K562 (cell line): ENCODE measurements at regions not wholly inside any gene's neighbourhood (a gene's known extent, or its start where the extent isn't known, plus 50 kb on each side); places are given as distances from the start of the nearest gene placed in this dataset.

Experiments used
- DMBX1 ChIP-seq: fragments of 250-450 bp; sonication (Bioruptor Pico); IDR thresholded peaks from 2 replicates; pipeline ENCODE4 v1.8.0; 2022; ENCODE audit warnings: inconsistent platforms, mild to moderate bottlenecking, moderate library complexity, borderline replicate concordance
- HDAC2 ChIP-seq: fragments of 450-650 bp; IDR thresholded peaks from 2 replicates; pipeline ENCODE4 v1.6.1; 2016; ENCODE audit warnings: mild to moderate bottlenecking
- L3MBTL2 ChIP-seq: fragments of 450-650 bp; IDR thresholded peaks from 2 replicates; pipeline ENCODE4 v1.6.1; 2016; ENCODE audit warnings: mild to moderate bottlenecking, moderate library complexity
- SMAD3 ChIP-seq: fragments of 450-650 bp; formaldehyde crosslinking; conservative IDR thresholded peaks from 2 replicates; pipeline ENCODE4 v1.4.0; 2020; ENCODE audit warnings: mild to moderate bottlenecking
- TEAD4 ChIP-seq, 2 experiments: sonication (generic) in 1 of 2; formaldehyde crosslinking in 1 of 2; IDR thresholded peaks; 2 replicates each; pipeline versions ENCODE4 v1.6.1 to v1.8.0; 2012 to 2022; ENCODE audit warnings: borderline replicate concordance in 1 of 2, inconsistent platforms in 1 of 2, low read length in 1 of 2, mild to moderate bottlenecking in 1 of 2, missing genetic modification reagents in 1 of 2
- U2AF1 ChIP-seq: fragments of 200-400 bp; formaldehyde crosslinking; optimal IDR thresholded peaks from 2 replicates; pipeline ENCODE3; 2017; ENCODE audit warnings: mild to moderate bottlenecking, low read depth, low read length, moderate library complexity
- XRCC5 ChIP-seq: fragments of 200-400 bp; formaldehyde crosslinking; IDR thresholded peaks from 2 replicates; pipeline ENCODE4 v1.6.1; 2017; ENCODE audit warnings: low read depth, mild to moderate bottlenecking, low read length
- ZNF311 ChIP-seq: fragments of 250-450 bp; sonication (Bioruptor Pico); IDR thresholded peaks from 2 replicates; pipeline ENCODE4 v1.4.0; 2020; ENCODE audit warnings: mild to moderate bottlenecking, moderate library complexity
- ZNF584 ChIP-seq: fragments of 200-800 bp; sonication (Bioruptor generic); IDR thresholded peaks from 2 replicates; pipeline ENCODE4 v1.6.1; 2016; ENCODE audit warnings: low read depth, mild to moderate bottlenecking, missing genetic modification characterization, missing compliant biosample characterization
- ZNF644 ChIP-seq: fragments of 200-800 bp; sonication (Bioruptor generic); IDR thresholded peaks from 2 replicates; pipeline ENCODE4 v1.6.1; 2016; ENCODE audit warnings: low read depth, missing genetic modification characterization, missing compliant biosample characterization
- TF ChIP-seq, protein P1 (sequence below): fragments of 450-650 bp; conservative IDR thresholded peaks from 2 replicates; pipeline ENCODE4 v1.6.1; 2016; ENCODE audit warnings: missing genetic modification characterization, low read depth, mild to moderate bottlenecking, missing compliant biosample characterization, moderate library complexity
- TF ChIP-seq, protein P2 (sequence below), 2 experiments: fragments of 200-800 bp in 1 of 2; sonication (Bioruptor generic) in 1 of 2; sonication (generic) in 1 of 2; formaldehyde crosslinking in 1 of 2; IDR thresholded peaks in 1 of 2; conservative IDR thresholded peaks in 1 of 2; 2 replicates each; pipeline versions ENCODE4 v1.5.0 to v1.6.1; 2016 to 2020; ENCODE audit warnings: missing compliant biosample characterization in 1 of 2, missing genetic modification characterization in 1 of 2, missing genetic modification reagents in 1 of 2
- TF ChIP-seq, protein P3 (sequence below), 2 experiments: fragments of 450-650 bp; conservative IDR thresholded peaks; 2 replicates each; pipeline ENCODE4 v1.6.1; 2017; ENCODE audit warnings: mild to moderate bottlenecking in 2 of 2, moderate library complexity in 2 of 2
- TF ChIP-seq, protein P4 (sequence below): sonication (generic); IDR thresholded peaks from 2 replicates; pipeline ENCODE4 v1.6.1; 2016
- TF ChIP-seq, protein P5 (sequence below): fragments of 450-650 bp; IDR thresholded peaks from 2 replicates; pipeline ENCODE4 v1.6.1; 2017; ENCODE audit warnings: antibody characterized with exemption, mild to moderate bottlenecking

DNA sequence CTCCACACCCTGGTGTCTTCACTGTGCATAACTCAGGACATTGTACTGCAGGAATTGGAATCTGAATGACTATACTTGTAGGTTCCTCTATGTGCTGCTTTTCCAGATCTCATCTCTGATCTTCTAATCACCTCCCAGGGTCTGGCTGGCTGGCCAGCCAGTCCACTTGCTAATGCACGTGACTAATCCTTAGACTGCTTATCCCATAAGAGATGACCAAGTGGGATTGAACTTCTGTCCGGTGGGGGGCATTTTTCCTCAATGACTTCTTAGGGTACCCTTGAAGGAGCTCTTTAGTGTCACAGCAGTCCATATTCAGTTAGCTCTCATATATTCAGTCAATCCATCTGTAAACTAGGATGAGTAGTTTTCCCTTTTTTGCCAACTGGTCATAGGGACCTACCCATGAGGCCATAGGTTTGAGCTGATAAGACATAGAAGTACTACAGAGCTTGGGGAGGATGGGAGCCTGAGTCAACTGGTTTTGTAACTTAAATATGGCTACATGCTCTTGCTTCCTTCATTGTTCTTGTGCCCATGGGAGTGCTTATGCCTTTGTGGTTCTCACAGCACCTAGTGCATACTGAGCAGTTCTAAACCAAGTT lies 71.9 kb upstream of the WDR1 start (continued):
- TF ChIP-seq, protein P1, sequence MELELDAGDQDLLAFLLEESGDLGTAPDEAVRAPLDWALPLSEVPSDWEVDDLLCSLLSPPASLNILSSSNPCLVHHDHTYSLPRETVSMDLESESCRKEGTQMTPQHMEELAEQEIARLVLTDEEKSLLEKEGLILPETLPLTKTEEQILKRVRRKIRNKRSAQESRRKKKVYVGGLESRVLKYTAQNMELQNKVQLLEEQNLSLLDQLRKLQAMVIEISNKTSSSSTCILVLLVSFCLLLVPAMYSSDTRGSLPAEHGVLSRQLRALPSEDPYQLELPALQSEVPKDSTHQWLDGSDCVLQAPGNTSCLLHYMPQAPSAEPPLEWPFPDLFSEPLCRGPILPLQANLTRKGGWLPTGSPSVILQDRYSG = peak; percentile 39
- TF ChIP-seq ZNF584 (CRISPR knock-in tag) = 0 out of 2 replicates have a peak, but pooled peaks have one; percentile 39
- peak; percentile 28; the same call in 1 of the 2 replicates for TF ChIP-seq TEAD4 (IDR thresholded peaks at IDR 0.05; ENCODE audit: low read length)
- no peak for TF ChIP-seq TEAD4 (CRISPR knock-in tag; IDR thresholded peaks at IDR 0.05; ENCODE audit: borderline replicate concordance)
- TF ChIP-seq, protein P2, sequence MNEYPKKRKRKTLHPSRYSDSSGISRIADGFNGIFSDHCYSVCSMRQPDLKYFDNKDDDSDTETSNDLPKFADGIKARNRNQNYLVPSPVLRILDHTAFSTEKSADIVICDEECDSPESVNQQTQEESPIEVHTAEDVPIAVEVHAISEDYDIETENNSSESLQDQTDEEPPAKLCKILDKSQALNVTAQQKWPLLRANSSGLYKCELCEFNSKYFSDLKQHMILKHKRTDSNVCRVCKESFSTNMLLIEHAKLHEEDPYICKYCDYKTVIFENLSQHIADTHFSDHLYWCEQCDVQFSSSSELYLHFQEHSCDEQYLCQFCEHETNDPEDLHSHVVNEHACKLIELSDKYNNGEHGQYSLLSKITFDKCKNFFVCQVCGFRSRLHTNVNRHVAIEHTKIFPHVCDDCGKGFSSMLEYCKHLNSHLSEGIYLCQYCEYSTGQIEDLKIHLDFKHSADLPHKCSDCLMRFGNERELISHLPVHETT (CRISPR knock-in tag; conservative IDR thresholded peaks at IDR 0.05 in 1 of 2, IDR thresholded peaks at IDR 0.05 in 1 of 2) = peak in 1 of 2 experiments; percentile 51; a peak in 1 of 4 replicates
- TF ChIP-seq, protein P3, sequence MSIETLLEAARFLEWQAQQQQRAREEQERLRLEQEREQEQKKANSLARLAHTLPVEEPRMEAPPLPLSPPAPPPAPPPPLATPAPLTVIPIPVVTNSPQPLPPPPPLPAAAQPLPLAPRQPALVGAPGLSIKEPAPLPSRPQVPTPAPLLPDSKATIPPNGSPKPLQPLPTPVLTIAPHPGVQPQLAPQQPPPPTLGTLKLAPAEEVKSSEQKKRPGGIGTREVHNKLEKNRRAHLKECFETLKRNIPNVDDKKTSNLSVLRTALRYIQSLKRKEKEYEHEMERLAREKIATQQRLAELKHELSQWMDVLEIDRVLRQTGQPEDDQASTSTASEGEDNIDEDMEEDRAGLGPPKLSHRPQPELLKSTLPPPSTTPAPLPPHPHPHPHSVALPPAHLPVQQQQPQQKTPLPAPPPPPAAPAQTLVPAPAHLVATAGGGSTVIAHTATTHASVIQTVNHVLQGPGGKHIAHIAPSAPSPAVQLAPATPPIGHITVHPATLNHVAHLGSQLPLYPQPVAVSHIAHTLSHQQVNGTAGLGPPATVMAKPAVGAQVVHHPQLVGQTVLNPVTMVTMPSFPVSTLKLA (conservative IDR thresholded peaks at IDR 0.05) = 0 out of 4 replicates have a peak, but pooled peaks of 1 of the 2 experiments have one; percentile 11
- no peak for TF ChIP-seq XRCC5
- TF ChIP-seq DMBX1 (CRISPR knock-in tag) = 0 out of 2 replicates have a peak, but pooled peaks have one; percentile 42
- peak; percentile 59; the same call in 1 of the 2 replicates for TF ChIP-seq L3MBTL2
- peak; percentile 23; the same call in 1 of the 2 replicates for TF ChIP-seq ZNF644 (tag)
- no peak for TF ChIP-seq HDAC2
- TF ChIP-seq, protein P4, sequence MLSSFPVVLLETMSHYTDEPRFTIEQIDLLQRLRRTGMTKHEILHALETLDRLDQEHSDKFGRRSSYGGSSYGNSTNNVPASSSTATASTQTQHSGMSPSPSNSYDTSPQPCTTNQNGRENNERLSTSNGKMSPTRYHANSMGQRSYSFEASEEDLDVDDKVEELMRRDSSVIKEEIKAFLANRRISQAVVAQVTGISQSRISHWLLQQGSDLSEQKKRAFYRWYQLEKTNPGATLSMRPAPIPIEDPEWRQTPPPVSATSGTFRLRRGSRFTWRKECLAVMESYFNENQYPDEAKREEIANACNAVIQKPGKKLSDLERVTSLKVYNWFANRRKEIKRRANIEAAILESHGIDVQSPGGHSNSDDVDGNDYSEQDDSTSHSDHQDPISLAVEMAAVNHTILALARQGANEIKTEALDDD = peak; percentile 58
- TF ChIP-seq, protein P5, sequence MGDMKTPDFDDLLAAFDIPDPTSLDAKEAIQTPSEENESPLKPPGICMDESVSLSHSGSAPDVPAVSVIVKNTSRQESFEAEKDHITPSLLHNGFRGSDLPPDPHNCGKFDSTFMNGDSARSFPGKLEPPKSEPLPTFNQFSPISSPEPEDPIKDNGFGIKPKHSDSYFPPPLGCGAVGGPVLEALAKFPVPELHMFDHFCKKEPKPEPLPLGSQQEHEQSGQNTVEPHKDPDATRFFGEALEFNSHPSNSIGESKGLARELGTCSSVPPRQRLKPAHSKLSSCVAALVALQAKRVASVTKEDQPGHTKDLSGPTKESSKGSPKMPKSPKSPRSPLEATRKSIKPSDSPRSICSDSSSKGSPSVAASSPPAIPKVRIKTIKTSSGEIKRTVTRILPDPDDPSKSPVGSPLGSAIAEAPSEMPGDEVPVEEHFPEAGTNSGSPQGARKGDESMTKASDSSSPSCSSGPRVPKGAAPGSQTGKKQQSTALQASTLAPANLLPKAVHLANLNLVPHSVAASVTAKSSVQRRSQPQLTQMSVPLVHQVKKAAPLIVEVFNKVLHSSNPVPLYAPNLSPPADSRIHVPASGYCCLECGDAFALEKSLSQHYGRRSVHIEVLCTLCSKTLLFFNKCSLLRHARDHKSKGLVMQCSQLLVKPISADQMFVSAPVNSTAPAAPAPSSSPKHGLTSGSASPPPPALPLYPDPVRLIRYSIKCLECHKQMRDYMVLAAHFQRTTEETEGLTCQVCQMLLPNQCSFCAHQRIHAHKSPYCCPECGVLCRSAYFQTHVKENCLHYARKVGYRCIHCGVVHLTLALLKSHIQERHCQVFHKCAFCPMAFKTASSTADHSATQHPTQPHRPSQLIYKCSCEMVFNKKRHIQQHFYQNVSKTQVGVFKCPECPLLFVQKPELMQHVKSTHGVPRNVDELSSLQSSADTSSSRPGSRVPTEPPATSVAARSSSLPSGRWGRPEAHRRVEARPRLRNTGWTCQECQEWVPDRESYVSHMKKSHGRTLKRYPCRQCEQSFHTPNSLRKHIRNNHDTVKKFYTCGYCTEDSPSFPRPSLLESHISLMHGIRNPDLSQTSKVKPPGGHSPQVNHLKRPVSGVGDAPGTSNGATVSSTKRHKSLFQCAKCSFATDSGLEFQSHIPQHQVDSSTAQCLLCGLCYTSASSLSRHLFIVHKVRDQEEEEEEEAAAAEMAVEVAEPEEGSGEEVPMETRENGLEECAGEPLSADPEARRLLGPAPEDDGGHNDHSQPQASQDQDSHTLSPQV = peak; percentile 64; the same call in 1 of the 2 replicates
- 0 out of 2 replicates have a peak, but pooled peaks have one; percentile 44 for TF ChIP-seq ZNF311 (CRISPR knock-in tag)
- 0 out of 2 replicates have a peak, but pooled peaks have one; percentile 41 for TF ChIP-seq SMAD3 (CRISPR knock-in tag)
- TF ChIP-seq U2AF1 = no peak
